H1 (cell line): ENCODE measurements at regions not wholly inside any gene's neighbourhood (a gene's known extent, or its start where the extent isn't known, plus 50 kb on each side); places are given as distances from the start of the nearest gene placed in this dataset.

ENCODE experiments used
- CTCF ChIA-PET: fragments of 300-600 bp; sonication (Branson Sonifier 250); formaldehyde crosslinking; loops from one replicate; lab custom pipeline; 2021; ENCODE audit not compliant: partially characterized antibody; lab: Charles Lee
- POLR2A ChIA-PET: fragments of 300-600 bp; sonication (Branson Sonifier 250); formaldehyde crosslinking; loops from one replicate; lab custom pipeline; 2021; ENCODE audit warnings: inconsistent platforms; ENCODE audit not compliant: partially characterized antibody; lab: Charles Lee
- DNase-seq, 2 experiments: peaks; one replicate each; pipeline versions ENCODE4 v3.0.0 to v3.0.0-alpha.2; 2010 to 2022; ENCODE audit warnings: low spot score in 2 of 2, low read depth in 1 of 2, mixed read lengths in 1 of 2
- FAIRE-seq: peaks from 2 replicates; lab custom pipeline; 2011; peaks lifted over from hg19 to GRCh38; lab: Jason Lieb, UNC
- H2AFZ ChIP-seq: 2 replicates; pipeline ENCODE4 v1.8.1; 2012; ENCODE audit warnings: low read length, inconsistent platforms
- H2AK5ac ChIP-seq: 2 replicates; pipeline ENCODE4 v1.6.1; 2013; ENCODE audit warnings: low read depth, low read length
- H2BK120ac ChIP-seq: replicated peaks from 2 replicates; pipeline ENCODE3; 2013; ENCODE audit warnings: low read depth, low read length, inconsistent platforms
- H2BK12ac ChIP-seq: 2 replicates; pipeline ENCODE4 v1.6.1; 2013; ENCODE audit warnings: low read depth, low read length
- H2BK15ac ChIP-seq: 2 replicates; pipeline ENCODE4 v1.6.1; 2013; ENCODE audit warnings: low read length
- H2BK20ac ChIP-seq: 2 replicates; pipeline ENCODE4 v1.6.1; 2013; ENCODE audit warnings: low read length
- H2BK5ac ChIP-seq: 2 replicates; pipeline ENCODE4 v1.6.1; 2013; ENCODE audit warnings: low read depth, low read length
- H3K14ac ChIP-seq: 2 replicates; pipeline ENCODE4 v1.6.1; 2013; ENCODE audit warnings: inconsistent platforms; ENCODE audit not compliant: insufficient read length
- H3K18ac ChIP-seq: 2 replicates; pipeline ENCODE4 v1.6.1; 2013; ENCODE audit warnings: low read length; ENCODE audit errors: extremely low read depth
- H3K23ac ChIP-seq: 2 replicates; pipeline ENCODE4 v1.6.1; 2013; ENCODE audit warnings: inconsistent platforms; ENCODE audit not compliant: insufficient read length
- H3K23me2 ChIP-seq: 2 replicates; pipeline ENCODE4 v1.6.1; 2013; ENCODE audit warnings: low read depth, low read length
- H3K27ac ChIP-seq: 2 replicates; pipeline ENCODE4 v1.6.1; 2011; ENCODE audit warnings: low read depth, low read length, inconsistent platforms
- H3K27me3 ChIP-seq, 4 experiments: replicated peaks in 1 of 4; 1 replicate in 1 of 4; 2 replicates in 3 of 4; pipeline versions ENCODE4 v1.6.1 to v1.8.1; 2011 to 2013; ENCODE audit warnings: low read length in 3 of 4, mild to moderate bottlenecking in 3 of 4, inconsistent platforms in 2 of 4, mixed read lengths in 2 of 4, moderate library complexity in 1 of 4; ENCODE audit not compliant: control insufficient read depth in 3 of 4, insufficient read depth in 3 of 4; ENCODE audit errors: extremely low read depth in 1 of 4
- H3K36me3 ChIP-seq, 4 experiments: 2 replicates each; pipeline versions ENCODE4 v1.6.1 to v1.8.1; 2011 to 2013; ENCODE audit warnings: mild to moderate bottlenecking in 4 of 4, low read length in 3 of 4, moderate library complexity in 2 of 4, control low read depth in 1 of 4, inconsistent platforms in 1 of 4; ENCODE audit not compliant: insufficient read depth in 4 of 4, control insufficient read depth in 2 of 4
- H3K4ac ChIP-seq: replicated peaks from 2 replicates; pipeline ENCODE3; 2013; ENCODE audit warnings: low read length, low read depth, mixed read lengths, inconsistent platforms; ENCODE audit not compliant: insufficient read length
- H3K4me1 ChIP-seq, 4 experiments: replicated peaks in 1 of 4; 1 replicate in 1 of 4; 2 replicates in 3 of 4; pipeline versions ENCODE4 v1.6.1 to v1.8.1; 2011 to 2013; ENCODE audit warnings: low read length in 3 of 4, inconsistent platforms in 2 of 4, mixed read lengths in 1 of 4; ENCODE audit not compliant: insufficient read depth in 4 of 4, control insufficient read depth in 3 of 4
- H3K4me2 ChIP-seq, 2 experiments: 2 replicates each; pipeline versions ENCODE4 v1.6.1 to v1.8.1; 2011 to 2013; ENCODE audit warnings: low read depth in 2 of 2, low read length in 2 of 2, control low read depth in 1 of 2, inconsistent platforms in 1 of 2, mild to moderate bottlenecking in 1 of 2; ENCODE audit not compliant: insufficient read depth in 1 of 2
- H3K4me3 ChIP-seq, 4 experiments: fragments of 200-600, 300-600 bp in 1 of 4; sonication (generic), shearing (Covaris generic), sonication (Bioruptor Twin) in 1 of 4; 2 replicates each; pipeline versions ENCODE4 v1.5.1 to v1.8.1; 2011 to 2016; ENCODE audit warnings: low read length in 4 of 4, low read depth in 3 of 4, control low read depth in 2 of 4, inconsistent platforms in 2 of 4, mild to moderate bottlenecking in 2 of 4, mixed read lengths in 1 of 4, moderate library complexity in 1 of 4; ENCODE audit not compliant: insufficient read depth in 2 of 4; ENCODE audit errors: extremely low read depth in 1 of 4
- H3K56ac ChIP-seq: replicated peaks from 2 replicates; pipeline ENCODE3; 2013; ENCODE audit warnings: low read depth, mild to moderate bottlenecking, mixed read lengths, low read length, inconsistent platforms; ENCODE audit not compliant: insufficient read length
- H3K79me1 ChIP-seq: 2 replicates; pipeline ENCODE4 v1.6.1; 2013; ENCODE audit warnings: low read depth, low read length, control low read depth
- H3K79me2 ChIP-seq, 2 experiments: 2 replicates each; pipeline versions ENCODE4 v1.6.1 to v1.8.1; 2012 to 2013; ENCODE audit warnings: low read length in 2 of 2, mild to moderate bottlenecking in 2 of 2, inconsistent platforms in 1 of 2; ENCODE audit not compliant: insufficient read depth in 2 of 2, control insufficient read depth in 1 of 2
- H3K9ac ChIP-seq, 4 experiments: replicated peaks in 1 of 4; 1 replicate in 1 of 4; 2 replicates in 3 of 4; pipeline versions ENCODE4 v1.6.1 to v1.8.1; 2011 to 2013; ENCODE audit warnings: low read depth in 3 of 4, low read length in 3 of 4, control low read depth in 2 of 4, mild to moderate bottlenecking in 2 of 4, moderate library complexity in 2 of 4, inconsistent platforms in 1 of 4; ENCODE audit errors: extremely low read depth in 1 of 4
- H3K9me3 ChIP-seq, 2 experiments: 2 replicates each; pipeline versions ENCODE4 v1.6.1 to v1.8.1; 2012 to 2013; ENCODE audit warnings: mild to moderate bottlenecking in 2 of 2, moderate library complexity in 2 of 2, control low read depth in 1 of 2, inconsistent platforms in 1 of 2, low read depth in 1 of 2, low read length in 1 of 2, mixed read lengths in 1 of 2; ENCODE audit not compliant: insufficient read depth in 2 of 2
- H4K20me1 ChIP-seq, 2 experiments: replicated peaks in 1 of 2; 2 replicates each; pipeline versions ENCODE3 to v1.8.1; 2011 to 2013; ENCODE audit warnings: inconsistent platforms in 2 of 2, low read length in 2 of 2, mild to moderate bottlenecking in 1 of 2; ENCODE audit not compliant: insufficient read depth in 2 of 2, control insufficient read depth in 1 of 2
- H4K5ac ChIP-seq: 2 replicates; pipeline ENCODE4 v1.6.1; 2013; ENCODE audit warnings: low read length, low read depth, mixed read lengths, inconsistent platforms; ENCODE audit not compliant: insufficient read length
- H4K8ac ChIP-seq: 2 replicates; pipeline ENCODE4 v1.8.0; 2013; ENCODE audit warnings: mild to moderate bottlenecking, moderate library complexity, low read length, inconsistent platforms; ENCODE audit not compliant: insufficient read depth; ENCODE audit errors: extremely low read depth
- H4K91ac ChIP-seq: replicated peaks from 2 replicates; pipeline ENCODE3; 2013; ENCODE audit warnings: low read length, mixed read lengths, inconsistent platforms; ENCODE audit not compliant: insufficient read length
- CEBPB ChIP-seq: IDR thresholded peaks from 2 replicates; pipeline ENCODE4 v1.6.1; 2012; ENCODE audit warnings: low read depth, low read length
- CHD1 ChIP-seq: IDR thresholded peaks from 2 replicates; pipeline ENCODE4 v1.6.1; 2012; ENCODE audit warnings: low read depth, low read length, improper control_type of control experiment
- CREB1 ChIP-seq: IDR thresholded peaks from 2 replicates; pipeline ENCODE4 v1.6.1; 2012; ENCODE audit warnings: inconsistent platforms
- EP300 ChIP-seq, 2 experiments: IDR thresholded peaks; 1 replicate in 1 of 2; 2 replicates in 1 of 2; pipeline ENCODE4 v1.6.1; 2011 to 2012; ENCODE audit warnings: low read depth in 2 of 2, low read length in 2 of 2, mild to moderate bottlenecking in 2 of 2, borderline replicate concordance in 1 of 2, inconsistent platforms in 1 of 2, moderate library complexity in 1 of 2
- EZH2 ChIP-seq: fragments of 200-600 bp; sonication (generic); IDR thresholded peaks from 2 replicates; pipeline ENCODE4 v1.7.1; 2012; ENCODE audit warnings: low read depth, mild to moderate bottlenecking, moderate library complexity, low read length, inconsistent platforms; ENCODE audit not compliant: severe bottlenecking
- FOSL1 ChIP-seq: IDR thresholded peaks from 2 replicates; pipeline ENCODE4 v1.6.1; 2011; ENCODE audit warnings: mild to moderate bottlenecking, low read depth, low read length, moderate library complexity; ENCODE audit not compliant: insufficient read depth
- GABPA ChIP-seq: IDR thresholded peaks from 2 replicates; pipeline ENCODE4 v1.6.1; 2011; ENCODE audit warnings: mild to moderate bottlenecking, low read length, moderate library complexity, borderline replicate concordance; ENCODE audit not compliant: insufficient read depth
- HDAC2 ChIP-seq, 2 experiments: fragments of 300-600 bp in 1 of 2; sonication (generic) in 1 of 2; IDR thresholded peaks; 2 replicates each; pipeline ENCODE4 v1.6.1; 2011 to 2012; ENCODE audit warnings: low read depth in 2 of 2, low read length in 2 of 2, mild to moderate bottlenecking in 2 of 2, moderate library complexity in 2 of 2, borderline replicate concordance in 1 of 2, inconsistent platforms in 1 of 2
- KDM4A ChIP-seq: IDR thresholded peaks from one replicate; pipeline ENCODE4 v1.7.1; 2012; ENCODE audit warnings: low read depth, mild to moderate bottlenecking, moderate library complexity, low read length, inconsistent platforms; ENCODE audit not compliant: severe bottlenecking
- POU5F1 ChIP-seq: IDR thresholded peaks from 2 replicates; pipeline ENCODE4 v1.6.1; 2011; ENCODE audit warnings: low read depth, mild to moderate bottlenecking, low read length, moderate library complexity
- SIX5 ChIP-seq: IDR thresholded peaks from 2 replicates; pipeline ENCODE4 v1.6.1; 2011; ENCODE audit warnings: mild to moderate bottlenecking, low read depth, low read length
- SRF ChIP-seq: IDR thresholded peaks from 2 replicates; pipeline ENCODE4 v1.6.1; 2011; ENCODE audit warnings: mild to moderate bottlenecking, low read depth, low read length, moderate library complexity
- TAF1 ChIP-seq: IDR thresholded peaks from 2 replicates; pipeline ENCODE4 v1.6.1; 2011; ENCODE audit warnings: mild to moderate bottlenecking, low read depth, low read length
- TAF7 ChIP-seq: optimal IDR thresholded peaks from 2 replicates; pipeline ENCODE3; 2011; ENCODE audit warnings: low read depth, mild to moderate bottlenecking, inconsistent platforms, low read length, moderate library complexity, borderline replicate concordance
- TBP ChIP-seq: IDR thresholded peaks from 2 replicates; pipeline ENCODE4 v1.6.1; 2011; ENCODE audit warnings: low read depth, low read length, improper control_type of control experiment
- WGBS, 2 experiments: shearing (Covaris generic) in 1 of 2; methylation state at CpG; one replicate each; pipeline versions ENCODE4 v1.1.6 to v1.1.7; 2013 to 2015; ENCODE audit warnings: low lambda C conversion rate in 2 of 2, mixed read lengths in 2 of 2, inconsistent platforms in 1 of 2, low coverage in 1 of 2, missing lambda C conversion rate in 1 of 2; ENCODE audit not compliant: insufficient replicate concordance in 2 of 2, insufficient coverage in 1 of 2, insufficient read length in 1 of 2; ENCODE audit errors: extremely low coverage in 1 of 2, missing lambda C conversion rate in 1 of 2; 5-methylcytosine and 5-hydroxymethylcytosine counted together

DNA sequence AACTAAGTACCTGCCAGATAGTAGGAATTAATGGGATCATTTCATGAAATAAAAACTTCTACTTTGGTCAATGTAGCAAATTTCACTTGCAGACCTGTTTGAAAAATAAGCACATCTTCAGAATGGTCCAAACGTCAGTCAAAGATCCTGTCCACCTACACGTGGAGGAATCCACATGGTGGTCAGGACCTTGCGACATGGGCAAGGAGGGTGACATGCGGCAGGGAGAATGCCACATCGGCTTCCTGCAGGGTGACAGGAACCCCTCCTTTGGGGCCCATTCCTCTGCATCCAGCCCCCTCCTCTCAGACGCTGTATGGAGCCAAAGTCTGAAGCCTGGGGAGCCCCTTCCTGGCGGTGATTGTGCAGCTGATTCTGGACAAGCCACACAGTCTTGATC is 95.5 kb upstream of the MGMT start:
- Histone ChIP-seq H4K20me1 (no peaks in the 10 kb centered on the region), H3K9me3 (no peaks in the 10 kb centered on the region), H3K79me2 (no peaks in the 10 kb centered on the region), H3K4me2 (no peak overlapping the region), H2AFZ (no peak overlapping the region), H3K4ac (peak overlapping the region; percentile 3), H4K8ac (no peak overlapping the region), H2BK15ac (no peak overlapping the region), H2BK12ac (no peak overlapping the region), H3K36me3 (no peaks in the 10 kb centered on the region), H3K14ac (no peak overlapping the region), H3K56ac (no peak overlapping the region), H3K18ac (no peak overlapping the region), H4K91ac (no peak overlapping the region), H3K4me3 (no peak overlapping the region), H3K79me1 (no peaks in the 10 kb centered on the region), H3K27ac (no peak overlapping the region), H4K5ac (no peak overlapping the region), H3K23ac (no peak overlapping the region), H3K9ac (no peak overlapping the region), H3K23me2 (no peaks in the 10 kb centered on the region), H2AK5ac (no peak overlapping the region), H3K27me3 (no peaks in the 10 kb centered on the region), H2BK20ac (no peak overlapping the region), H2BK120ac (no peak overlapping the region), H3K4me1 (no peaks in the 10 kb centered on the region), H2BK5ac (no peak overlapping the region)
- DNase-seq (no peak), FAIRE-seq (no peak)
- ChIA-PET CTCF (interaction anchor here (1.1 kb wide), 1 partner anchor 21 kb away, joined by 3 read pairs; no protein-coding TSS in a partner anchor), POLR2A (no interaction called here)
- 81% methylated on average over 7 of the region's 7 CpGs; no CpG with 5 or more reads in 1 of the 2 experiments for WGBS, 2 experiments
- TF ChIP-seq EP300 (IDR thresholded peaks at IDR 0.05; ENCODE audit: borderline replicate concordance in 1 of 2, low read depth in 2 of 2, low read length in 2 of 2) (no peak), KDM4A (no peak), CREB1 (no peak), FOSL1 (no peak), TAF1 (no peak), TBP (no peak), SIX5 (no peak), GABPA (no peak), CEBPB (no peak), POU5F1 (no peak), SRF (no peak), TAF7 (no peak), CHD1 (no peak), EZH2 (no peak), HDAC2 (IDR thresholded peaks at IDR 0.05; ENCODE audit: borderline replicate concordance in 1 of 2, low read depth in 2 of 2, low read length in 2 of 2) (no peak)
